ENCODE measurements at regions not wholly inside any gene's neighbourhood (a gene's known extent, or its start where the extent isn't known, plus 50 kb on each side); places are given as distances from the start of the nearest gene placed in this dataset.
"Not testable (repeated sequence)": the region's sequence is repeated elsewhere in the genome, so short reads cannot be mapped to it uniquely, and the experiment has no call there.

GRCh38 chr4:66094070-66094469 lies 423.8 kb upstream of the EPHA5 start:
- DNase-seq: no peak

GRCh38 chr4:66091786-66092185 lies 421.5 kb upstream of the EPHA5 start:
- no peak for DNase-seq

- DNase-seq: no peak
Measured at GRCh38 chr4:66073961-66074360, 403.7 kb upstream of the EPHA5 start.

GRCh38 chr4:66071911-66072310 lies 401.6 kb upstream of the EPHA5 start:
- DNase-seq: no peak

- DNase-seq: no peak
Measured at GRCh38 chr4:66062921-66063320, 392.6 kb upstream of the EPHA5 start.

GRCh38 chr4:66062044-66062443 lies 391.8 kb upstream of the EPHA5 start:
- DNase-seq: no peak

- DNase-seq: no peak
Measured at GRCh38 chr4:66059556-66059955, 389.3 kb upstream of the EPHA5 start.

- DNase-seq: no peak
Measured at GRCh38 chr4:66059136-66059535, 388.8 kb upstream of the EPHA5 start.

- DNase-seq: no peak
Measured at GRCh38 chr4:66055999-66056398, 385.7 kb upstream of the EPHA5 start.

- DNase-seq: no peak
Measured at GRCh38 chr4:66052426-66052825, 382.1 kb upstream of the EPHA5 start.

- DNase-seq: no peak
Measured at GRCh38 chr4:66048861-66049260, 378.6 kb upstream of the EPHA5 start.

GRCh38 chr4:66045913-66046312 lies 375.6 kb upstream of the EPHA5 start:
- DNase-seq: no peak

- DNase-seq: no peak
Measured at GRCh38 chr4:66035701-66036100, 365.4 kb upstream of the EPHA5 start.

- no peak for DNase-seq
Measured at GRCh38 chr4:66034671-66035070, 364.4 kb upstream of the EPHA5 start.

- DNase-seq: no peak
Measured at GRCh38 chr4:66034262-66034661, 364.0 kb upstream of the EPHA5 start.

- DNase-seq: no peak
Measured at GRCh38 chr4:66032571-66032970, 362.3 kb upstream of the EPHA5 start.

- no peak for DNase-seq
Measured at GRCh38 chr4:66028668-66029067, 358.4 kb upstream of the EPHA5 start.

- DNase-seq: no peak
Measured at GRCh38 chr4:66023061-66023460, 352.8 kb upstream of the EPHA5 start.

- DNase-seq: no peak
Measured at GRCh38 chr4:66017671-66018070, 347.4 kb upstream of the EPHA5 start.

- no peak for DNase-seq
Measured at GRCh38 chr4:66016240-66016639, 346.0 kb upstream of the EPHA5 start.

- no peak for DNase-seq
Measured at GRCh38 chr4:66014146-66014765, 344.0 kb upstream of the EPHA5 start.

GRCh38 chr4:66000510-66001117 lies 330.3 kb upstream of the EPHA5 start:
- DNase-seq: no peak

GRCh38 chr4:65999518-65999871 lies 329.2 kb upstream of the EPHA5 start:
- no peak for DNase-seq

- not testable (repeated sequence) for DNase-seq
Measured at GRCh38 chr4:65998807-65999517, 328.7 kb upstream of the EPHA5 start.

GRCh38 chr4:65983061-65983460 lies 312.8 kb upstream of the EPHA5 start:
- DNase-seq: no peak

All from CD4-positive, alpha-beta T cell treated with Interleukin-10 for 1 hour (primary cell).